Immature natural killer cell (primary cell): ENCODE measurements at regions not wholly inside any gene's neighbourhood (a gene's known extent, or its start where the extent isn't known, plus 50 kb on each side); places are given as distances from the start of the nearest gene placed in this dataset.
"Not testable (repeated sequence)": the region's sequence is repeated elsewhere in the genome, so short reads cannot be mapped to it uniquely, and the experiment has no call there.

Source experiments
- DNase-seq, 3 donors: peaks; one replicate each; pipeline ENCODE4 v3.0.0; 2022; ENCODE audit warnings: mixed read lengths in 1 of 3
- H3K27ac Mint-ChIP-seq, 6 donors: one replicate each; pipeline ENCODE4 v1.8.0; 2020; ENCODE audit warnings: mixed read lengths in 6 of 6, mild to moderate bottlenecking in 5 of 6, inconsistent platforms in 4 of 6, moderate library complexity in 3 of 6
- H3K27me3 Mint-ChIP-seq, 3 donors: one replicate each; pipeline ENCODE4 v1.8.0; 2020 to 2021; ENCODE audit warnings: low read depth in 3 of 3, mild to moderate bottlenecking in 3 of 3, mixed read lengths in 3 of 3, moderate library complexity in 3 of 3, inconsistent platforms in 1 of 3
- H3K36me3 Mint-ChIP-seq, 3 donors: one replicate each; pipeline ENCODE4 v1.8.0; 2020; ENCODE audit warnings: mixed read lengths in 3 of 3, inconsistent platforms in 2 of 3, mild to moderate bottlenecking in 2 of 3
- H3K4me1 Mint-ChIP-seq, 2 donors: one replicate each; pipeline ENCODE4 v1.8.0; 2020; ENCODE audit warnings: inconsistent platforms in 2 of 2, mild to moderate bottlenecking in 2 of 2, mixed read lengths in 2 of 2, moderate library complexity in 1 of 2
- H3K4me3 Mint-ChIP-seq, 5 donors: one replicate each; pipeline ENCODE4 v1.8.0; 2020; ENCODE audit warnings: mild to moderate bottlenecking in 5 of 5, mixed read lengths in 5 of 5, inconsistent platforms in 3 of 5, moderate library complexity in 3 of 5
- H3K9me3 Mint-ChIP-seq, 6 donors: one replicate each; pipeline ENCODE4 v1.8.0; 2020; ENCODE audit warnings: mild to moderate bottlenecking in 6 of 6, mixed read lengths in 6 of 6, inconsistent platforms in 4 of 6, moderate library complexity in 3 of 6

DNA sequence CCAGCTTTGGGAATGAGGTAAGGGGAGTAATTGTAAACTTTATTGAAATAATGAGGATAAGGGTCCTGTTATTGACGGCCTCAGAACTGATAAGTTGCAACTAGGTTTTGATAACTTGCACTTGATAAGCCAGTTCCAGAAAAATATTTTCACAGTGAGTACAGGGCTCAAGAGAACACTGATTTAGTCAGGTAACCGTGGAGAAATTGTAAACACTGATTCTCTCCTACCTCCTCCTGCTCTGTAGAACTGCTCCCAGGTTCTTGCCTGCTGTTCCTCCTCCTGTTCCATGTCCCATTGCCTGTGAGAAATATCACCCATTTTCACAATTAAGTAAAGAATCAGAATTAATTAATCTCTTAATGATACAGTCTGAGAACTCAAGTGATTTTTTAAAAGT, 55.0 kb upstream of the CXXC4 start:
- DNase-seq: no peak
- no peak overlapping the region for H3K4me3 Mint-ChIP-seq
- H3K27ac Mint-ChIP-seq: no peak overlapping the region
- no peaks in the 10 kb centered on the region for H3K36me3 Mint-ChIP-seq
- peaks cover 0 to 1% (median 0%) of the 10 kb centered on the region in 3 donors for H3K27me3 Mint-ChIP-seq
- H3K4me1 Mint-ChIP-seq: no peaks in the 10 kb centered on the region
- H3K9me3 Mint-ChIP-seq: peaks cover 0 to 1% (median 0%) of the 10 kb centered on the region in 6 donors

DNA sequence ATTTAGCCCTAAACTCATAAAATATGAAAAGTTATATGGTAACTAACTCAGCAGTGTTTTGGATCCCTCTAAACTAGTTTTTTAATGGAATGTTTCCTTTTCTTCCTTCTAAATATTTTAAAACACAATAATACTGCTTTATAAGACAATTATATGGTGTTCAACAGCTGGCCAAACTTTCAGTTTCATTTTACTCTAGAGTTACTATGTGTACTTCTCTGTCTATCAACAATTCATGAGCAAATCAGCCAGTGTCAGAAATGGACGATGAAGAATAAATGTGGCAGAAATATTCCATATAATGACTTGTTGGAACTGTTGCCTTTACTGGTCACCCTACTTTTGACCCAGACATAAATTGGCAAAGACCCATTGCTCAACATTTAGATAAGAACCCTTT, 64.8 kb upstream of the CXXC4 start:
- Mint-ChIP-seq H3K27me3 (peaks cover 0 to 2% (median 2%) of the 10 kb centered on the region in 3 donors), H3K9me3 (peaks cover 0 to 4% (median 1%) of the 10 kb centered on the region in 6 donors)

DNA sequence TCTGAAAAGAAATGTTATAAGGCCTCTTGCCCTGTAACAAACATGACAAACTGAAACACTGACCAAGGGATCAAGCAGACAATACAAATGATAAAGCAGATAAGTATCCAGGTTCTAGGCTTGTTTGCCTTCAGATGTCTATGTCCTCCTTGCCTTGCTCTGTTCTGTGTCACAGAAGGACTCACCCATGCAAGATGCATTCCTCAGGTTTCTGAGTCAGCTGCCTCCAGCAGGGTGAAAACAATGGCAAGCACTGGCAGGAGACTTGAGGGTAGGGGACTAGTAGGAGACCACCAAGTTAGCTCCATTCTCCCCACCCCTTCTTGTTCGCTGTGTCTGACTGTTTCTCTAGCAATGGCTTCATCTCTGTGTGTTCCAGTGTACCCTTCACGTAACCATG, 76.6 kb upstream of the CXXC4 start:
- no peak overlapping the region for H3K4me3 Mint-ChIP-seq
- no peaks in the 10 kb centered on the region for H3K36me3 Mint-ChIP-seq
- no peaks in the 10 kb centered on the region for H3K4me1 Mint-ChIP-seq
- H3K27me3 Mint-ChIP-seq: peaks cover 0 to 2% (median 0%) of the 10 kb centered on the region in 3 donors
- H3K27ac Mint-ChIP-seq: no peak overlapping the region
- H3K9me3 Mint-ChIP-seq: peaks cover 0 to 6% (median 0%) of the 10 kb centered on the region in 6 donors
- DNase-seq: no peak

More for the DNA sequence above, 64.8 kb upstream of the CXXC4 start:
- H3K4me3 Mint-ChIP-seq: peak overlapping the region in 1 of 5 donors; percentile 59
- no peaks in the 10 kb centered on the region for H3K4me1 Mint-ChIP-seq
- H3K36me3 Mint-ChIP-seq: no peaks in the 10 kb centered on the region
- H3K27ac Mint-ChIP-seq: no peak overlapping the region
- no peak for DNase-seq

DNA sequence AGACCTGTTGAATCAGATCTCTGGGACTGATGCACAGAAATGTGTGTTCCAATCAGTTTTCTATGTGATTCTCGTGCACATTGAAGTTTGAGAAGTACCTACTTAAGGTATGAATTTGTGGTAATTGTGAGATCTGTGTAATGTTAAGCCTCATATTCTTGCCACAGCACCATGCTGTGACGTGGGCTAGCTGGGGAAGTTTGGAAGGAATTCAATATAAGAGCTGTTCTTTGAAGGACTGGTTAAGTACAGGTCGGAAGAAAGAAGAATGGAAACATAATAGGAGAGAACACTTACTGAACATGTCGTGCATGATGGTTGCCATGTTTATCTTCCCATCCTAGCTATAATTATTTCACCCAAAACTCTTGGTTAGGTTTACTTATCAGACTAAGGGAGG, 79.7 kb upstream of the CXXC4 start:
- no peaks in the 10 kb centered on the region for H3K27me3 Mint-ChIP-seq
- H3K27ac Mint-ChIP-seq: no peak overlapping the region
- no peaks in the 10 kb centered on the region for H3K36me3 Mint-ChIP-seq
- H3K9me3 Mint-ChIP-seq: peaks cover 0 to 4% (median 0%) of the 10 kb centered on the region in 6 donors
- no peaks in the 10 kb centered on the region for H3K4me1 Mint-ChIP-seq
- no peak overlapping the region for H3K4me3 Mint-ChIP-seq
- DNase-seq: no peak

DNA sequence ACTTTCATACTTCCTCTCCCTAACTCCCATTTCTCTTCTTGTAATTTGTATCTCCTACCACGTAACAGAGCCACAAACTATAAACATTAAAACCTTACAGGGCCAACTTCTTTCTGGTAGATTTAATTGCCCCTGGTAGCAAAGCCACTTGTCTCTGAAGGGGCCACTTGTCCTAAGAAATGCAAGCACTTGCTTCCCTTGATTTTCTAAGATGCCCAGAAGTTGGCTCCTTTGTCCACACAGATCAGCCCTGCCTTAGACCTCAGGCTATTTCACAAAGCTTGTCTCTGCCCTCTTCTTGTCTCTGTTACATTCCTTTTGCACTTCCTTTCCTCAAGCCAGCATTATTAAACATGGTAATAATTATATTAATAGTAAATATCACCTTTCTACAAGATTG, 80.6 kb upstream of the CXXC4 start:
- Mint-ChIP-seq H3K36me3 (no peaks in the 10 kb centered on the region), H3K27me3 (no peaks in the 10 kb centered on the region), H3K9me3 (peaks cover 0 to 6% (median 0%) of the 10 kb centered on the region in 6 donors), H3K4me3 (no peak overlapping the region), H3K27ac (no peak overlapping the region), H3K4me1 (no peaks in the 10 kb centered on the region)
- no peak for DNase-seq

DNA sequence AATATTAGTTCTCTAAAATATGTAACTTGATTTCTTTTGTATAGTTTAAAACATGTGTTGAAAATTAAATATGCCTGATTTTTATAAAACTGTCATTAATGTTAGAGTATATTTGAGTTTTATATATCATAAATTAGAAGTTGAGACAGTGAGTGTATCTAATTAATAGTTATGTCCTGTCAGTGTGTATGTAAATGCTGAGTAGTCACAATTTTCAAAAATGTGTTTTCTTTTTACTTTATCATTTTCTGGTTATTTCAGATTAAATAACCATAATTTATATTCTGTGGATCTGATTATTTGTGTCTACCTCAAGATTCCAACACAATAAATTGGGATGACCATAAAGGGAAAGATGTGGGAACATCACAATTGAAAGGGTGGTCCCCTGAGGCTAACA, 82.7 kb upstream of the CXXC4 start:
- Mint-ChIP-seq H3K36me3 (no peaks in the 10 kb centered on the region), H3K4me1 (no peaks in the 10 kb centered on the region), H3K27ac (no peak overlapping the region), H3K27me3 (peaks cover 0 to 1% (median 0%) of the 10 kb centered on the region in 3 donors), H3K4me3 (no peak overlapping the region), H3K9me3 (peaks cover 0 to 6% (median 0%) of the 10 kb centered on the region in 6 donors)
- DNase-seq: no peak

DNA sequence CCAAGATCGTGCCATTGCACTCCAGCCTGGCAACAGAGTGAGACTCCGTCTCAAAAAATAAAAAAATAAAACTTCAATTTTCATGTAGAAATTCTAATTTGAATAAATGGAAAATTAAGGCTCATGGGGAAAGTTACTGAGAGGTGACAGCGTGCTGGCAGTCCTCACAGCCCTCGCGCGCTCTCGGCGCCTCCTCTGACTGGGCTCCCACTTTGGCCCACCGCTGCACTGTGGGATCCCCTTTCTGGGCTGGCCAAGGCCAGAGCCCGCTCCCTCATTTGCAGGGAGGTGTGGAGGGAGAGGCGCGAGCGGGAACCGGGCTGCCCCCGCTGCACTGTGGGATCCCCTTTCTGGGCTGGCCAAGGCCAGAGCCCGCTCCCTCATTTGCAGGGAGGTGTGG, 86.8 kb upstream of the CXXC4 start:
- H3K4me1 Mint-ChIP-seq, H3K27me3 Mint-ChIP-seq: not testable (repeated sequence)

DNA sequence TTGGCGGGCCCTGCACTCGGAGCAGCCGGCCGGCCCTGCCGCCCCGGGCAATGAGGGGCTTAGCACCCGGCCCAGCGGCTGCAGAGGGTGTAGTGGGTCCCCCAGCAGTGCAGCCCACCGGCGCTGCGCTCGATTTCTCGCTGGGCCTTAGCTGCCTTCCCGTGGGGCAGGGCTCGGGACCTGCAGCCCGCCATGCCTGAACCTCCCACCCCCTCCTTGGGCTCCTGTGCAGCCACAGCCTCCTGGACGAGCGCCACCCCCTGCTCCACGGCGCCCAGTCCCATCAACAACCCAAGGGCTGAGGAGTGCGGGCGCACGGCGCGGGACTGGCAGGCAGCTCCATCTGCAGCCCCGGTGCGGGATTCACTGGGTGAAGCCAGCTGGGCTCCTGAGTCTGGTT, 87.4 kb upstream of the CXXC4 start:
- DNase-seq, H3K27ac Mint-ChIP-seq: not testable (repeated sequence)

More for the DNA sequence above, 86.8 kb upstream of the CXXC4 start:
- not testable (repeated sequence) for H3K9me3 Mint-ChIP-seq, H3K36me3 Mint-ChIP-seq, H3K4me3 Mint-ChIP-seq, DNase-seq, H3K27ac Mint-ChIP-seq

DNA sequence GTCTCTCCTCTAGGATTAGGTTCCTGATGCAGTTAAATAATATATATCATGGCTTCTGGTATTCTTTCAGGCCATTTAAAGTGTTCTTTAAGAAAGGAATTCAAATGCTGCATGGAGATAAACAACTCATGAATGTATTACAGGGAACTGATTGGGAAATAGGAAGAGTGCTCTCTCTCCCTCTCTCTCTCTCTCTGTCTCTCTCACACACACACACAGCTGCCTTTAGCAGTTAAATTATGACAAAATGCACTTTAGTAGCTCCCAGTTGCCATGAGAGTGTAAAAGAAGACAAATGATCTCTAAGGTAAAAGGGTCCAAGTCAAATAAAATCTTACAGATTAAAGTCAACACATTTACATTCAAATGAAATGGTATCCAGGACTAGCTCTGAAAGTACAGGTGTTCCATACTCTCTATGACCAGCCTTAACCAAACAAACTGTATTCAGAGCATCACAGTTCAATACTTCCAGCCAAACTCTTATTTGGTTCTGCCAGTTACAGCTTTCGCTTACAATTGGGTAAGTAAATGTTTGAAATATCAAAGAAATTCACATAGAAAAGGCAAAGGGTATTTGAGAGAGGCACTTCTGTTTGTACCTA, 94.7 kb upstream of the CXXC4 start:
- no peak for DNase-seq
- Mint-ChIP-seq H3K36me3 (no peaks in the 10 kb centered on the region), H3K4me3 (no peak overlapping the region), H3K9me3 (peaks cover 0 to 4% (median 0%) of the 10 kb centered on the region in 6 donors), H3K27ac (no peak overlapping the region), H3K27me3 (peaks cover 0 to 3% (median 2%) of the 10 kb centered on the region in 3 donors), H3K4me1 (peaks cover 0 to 9% of the 10 kb centered on the region in 2 donors)

More for the DNA sequence above, 87.4 kb upstream of the CXXC4 start:
- H3K4me1 Mint-ChIP-seq, H3K4me3 Mint-ChIP-seq, H3K9me3 Mint-ChIP-seq, H3K27me3 Mint-ChIP-seq, H3K36me3 Mint-ChIP-seq: not testable (repeated sequence)

DNA sequence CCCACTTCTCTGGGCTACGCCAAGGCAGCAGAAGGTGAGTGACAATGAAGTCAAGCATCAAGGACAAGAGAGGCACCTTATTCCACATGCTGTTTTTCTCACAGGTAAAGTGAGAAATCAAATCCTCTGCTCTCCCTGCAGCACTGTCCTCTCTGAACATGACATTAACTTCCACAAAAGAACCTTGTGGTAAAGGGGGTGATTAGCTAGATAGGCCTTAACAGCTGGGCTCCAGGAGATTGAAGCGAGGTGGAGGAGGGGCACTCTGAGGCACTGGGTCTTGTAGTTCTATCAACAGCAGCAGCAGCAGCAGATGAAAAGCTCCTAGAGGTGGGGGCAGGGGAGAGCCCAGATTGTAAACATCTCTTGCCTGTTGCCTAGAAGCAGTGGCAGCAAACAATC, 96.8 kb upstream of the CXXC4 start:
- peaks cover 0 to 4% (median 0%) of the 10 kb centered on the region in 6 donors for H3K9me3 Mint-ChIP-seq
- H3K4me1 Mint-ChIP-seq: peaks cover 0 to 9% of the 10 kb centered on the region in 2 donors
- H3K27ac Mint-ChIP-seq: peak overlapping the region in 2 of 6 donors; percentile 21 to 43
- DNase-seq: no peak
- H3K4me3 Mint-ChIP-seq: peak overlapping the region in 1 of 5 donors; percentile 15
- H3K36me3 Mint-ChIP-seq: no peaks in the 10 kb centered on the region
- peaks cover 0 to 2% (median 0%) of the 10 kb centered on the region in 3 donors for H3K27me3 Mint-ChIP-seq

DNA sequence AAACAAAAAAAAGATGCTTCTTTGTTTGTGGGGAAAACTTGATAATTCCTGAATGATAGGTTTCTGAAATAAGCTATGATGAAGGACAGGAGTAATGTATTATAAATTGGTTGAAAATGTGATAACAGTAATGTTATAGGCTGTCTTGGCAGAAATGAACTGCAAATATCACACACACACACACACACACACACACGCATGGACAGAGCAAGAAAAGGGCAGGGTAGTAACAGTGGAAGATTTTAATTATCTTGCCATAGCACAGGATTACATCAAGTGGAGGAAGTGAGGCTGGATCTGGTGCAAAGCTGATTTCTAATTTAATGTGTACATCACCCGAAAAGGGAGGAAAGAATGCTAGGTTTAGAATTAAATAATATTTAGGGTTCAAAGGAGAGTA, 97.5 kb upstream of the CXXC4 start:
- H3K27ac Mint-ChIP-seq: no peak overlapping the region
- peak overlapping the region in 3 of 5 donors; percentile 21 to 87 (median 64) for H3K4me3 Mint-ChIP-seq
- DNase-seq: no peak
- H3K27me3 Mint-ChIP-seq: no peaks in the 10 kb centered on the region
- no peaks in the 10 kb centered on the region for H3K36me3 Mint-ChIP-seq
- peaks cover 0 to 2% (median 0%) of the 10 kb centered on the region in 6 donors for H3K9me3 Mint-ChIP-seq
- H3K4me1 Mint-ChIP-seq: peaks cover 0 to 9% of the 10 kb centered on the region in 2 donors

DNA sequence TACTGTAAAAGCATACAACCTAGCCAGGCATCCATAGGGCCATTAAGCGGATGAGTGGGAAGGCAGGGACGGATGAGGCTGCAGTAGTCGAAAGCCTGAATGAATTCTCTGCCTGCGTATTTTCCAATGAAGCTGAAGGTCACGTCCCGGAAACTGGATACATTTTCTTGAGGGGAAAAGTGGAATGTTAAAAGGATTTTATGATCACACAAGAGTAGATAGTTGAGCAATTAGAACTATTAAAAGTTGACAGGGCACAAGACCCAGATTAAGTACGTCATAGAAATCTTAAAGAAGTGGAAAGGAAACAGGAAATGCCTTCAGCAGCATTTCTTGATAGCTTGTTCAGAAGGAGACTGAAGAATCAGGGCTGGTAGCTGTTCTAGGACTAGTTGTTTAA, 98.3 kb upstream of the CXXC4 start:
- H3K27ac Mint-ChIP-seq: peak overlapping the region in 4 of 6 donors; percentile 49 to 92 (median 68)
- peak overlapping the region; percentile 5 to 87 (median 61) for H3K4me3 Mint-ChIP-seq

DNA sequence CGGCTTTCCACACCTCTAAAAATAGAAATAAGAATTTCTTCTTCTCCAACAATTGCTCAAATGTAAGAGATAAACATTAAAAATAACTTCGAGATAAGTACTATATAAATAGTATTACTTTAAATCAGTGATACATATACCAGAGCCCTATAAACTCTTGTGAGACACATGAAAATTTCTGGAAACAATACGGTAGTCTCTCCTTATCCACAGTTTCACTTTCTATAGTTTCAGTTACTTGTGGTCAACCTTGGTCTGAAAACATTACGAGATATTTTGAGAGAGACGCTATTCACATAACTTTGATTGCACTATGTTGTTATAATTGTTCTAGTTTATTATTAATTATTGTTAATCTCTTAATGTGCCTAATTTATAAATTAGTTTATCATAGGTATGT, 101.5 kb upstream of the CXXC4 start:
- Mint-ChIP-seq H3K9me3 (no peaks in the 10 kb centered on the region), H3K27ac (no peak overlapping the region), H3K4me1 (peaks cover 0 to 9% of the 10 kb centered on the region in 2 donors), H3K4me3 (no peak overlapping the region), H3K36me3 (no peaks in the 10 kb centered on the region), H3K27me3 (peaks cover 0 to 2% (median 0%) of the 10 kb centered on the region in 3 donors)
- DNase-seq: no peak

More for the DNA sequence above, 98.3 kb upstream of the CXXC4 start:
- DNase-seq: no peak
- Mint-ChIP-seq H3K36me3 (no peaks in the 10 kb centered on the region), H3K4me1 (peaks cover 0 to 9% of the 10 kb centered on the region in 2 donors), H3K9me3 (peaks cover 0 to 2% (median 0%) of the 10 kb centered on the region in 6 donors), H3K27me3 (no peaks in the 10 kb centered on the region)

DNA sequence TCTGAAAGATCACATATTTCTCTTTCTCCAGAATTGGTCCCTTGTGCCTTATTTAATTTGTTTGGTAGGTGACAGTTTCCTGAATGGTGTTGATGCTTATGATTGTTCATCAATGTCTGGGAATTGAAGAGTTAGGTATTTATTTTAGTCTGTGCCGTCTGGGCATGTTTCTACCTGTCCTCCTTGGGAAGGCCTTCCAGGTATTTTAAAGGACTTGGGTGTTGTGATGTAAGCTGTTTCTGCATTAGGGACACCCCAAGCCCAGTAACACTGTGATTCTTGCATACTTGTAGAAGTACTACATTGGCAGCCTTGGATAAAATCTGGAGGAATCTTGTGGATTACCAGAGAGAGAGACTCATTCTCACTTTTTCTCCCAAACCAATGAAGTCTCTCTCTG, 120.8 kb upstream of the CXXC4 start:
- Mint-ChIP-seq H3K27ac (no peak overlapping the region), H3K27me3 (peaks cover 0 to 6% (median 3%) of the 10 kb centered on the region in 3 donors), H3K4me3 (no peak overlapping the region), H3K9me3 (peaks cover 5 to 14% (median 8%) of the 10 kb centered on the region in 6 donors), H3K4me1 (no peaks in the 10 kb centered on the region), H3K36me3 (peaks cover 0 to 3% (median 0%) of the 10 kb centered on the region in 3 donors)
- no peak for DNase-seq

DNA sequence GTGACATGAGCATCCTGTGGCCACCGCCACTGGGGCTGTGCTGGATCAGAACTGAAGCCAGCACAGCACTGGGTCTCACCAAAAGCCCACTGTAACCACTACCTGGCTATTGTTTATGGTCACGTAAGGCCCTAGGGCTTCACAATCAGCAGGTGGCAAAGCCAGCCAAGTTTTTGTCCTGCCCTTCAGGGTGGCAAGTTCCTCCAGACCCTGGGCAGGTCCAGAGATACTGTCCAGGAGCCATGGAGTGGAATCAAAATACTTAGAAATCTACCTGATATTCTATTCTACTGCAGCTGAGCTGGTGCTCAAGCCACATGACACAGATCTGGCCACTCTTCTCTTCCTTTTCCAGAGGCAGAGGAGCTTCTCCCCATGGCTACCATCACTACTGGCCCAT, 121.2 kb upstream of the CXXC4 start:
- H3K27ac Mint-ChIP-seq: no peak overlapping the region
- H3K4me3 Mint-ChIP-seq: no peak overlapping the region
- H3K9me3 Mint-ChIP-seq: peaks cover 5 to 14% (median 8%) of the 10 kb centered on the region in 6 donors
- H3K4me1 Mint-ChIP-seq: no peaks in the 10 kb centered on the region
- DNase-seq: no peak
- peaks cover 0 to 3% (median 0%) of the 10 kb centered on the region in 3 donors for H3K36me3 Mint-ChIP-seq
- peaks cover 0 to 6% (median 3%) of the 10 kb centered on the region in 3 donors for H3K27me3 Mint-ChIP-seq
